Pancreas (tissue), 10 donors: ENCODE measurements at regions not wholly inside any gene's neighbourhood (a gene's known extent, or its start where the extent isn't known, plus 50 kb on each side); places are given as distances from the start of the nearest gene placed in this dataset.

Experiments
- ATAC-seq, 4 donors: fragments of 200-7000 bp; cut with Tn5 transposase; one replicate each; pipeline versions ENCODE4 v1.8.0 to v1.9.1; 2020; ENCODE audit warnings: mild to moderate bottlenecking in 4 of 4, moderate library complexity in 4 of 4
- DNase-seq, 6 donors: peaks; one replicate each; pipeline ENCODE4 v3.0.0-alpha.2; 2020
- FAIRE-seq: peaks from 2 replicates; lab custom pipeline; 2012; peaks lifted over from hg19 to GRCh38; lab: Jason Lieb, UNC
- H3K27ac ChIP-seq, 4 donors: fragments of 200-600 bp; sonication (generic); 1 replicate in 3 of 4; 2 replicates in 1 of 4; pipeline versions ENCODE4 v1.5.0 to v1.8.0; 2020
- H3K27me3 ChIP-seq, 4 donors: fragments of 200-600 bp; one replicate each; pipeline ENCODE4 v1.8.0; 2021
- H3K36me3 ChIP-seq, 3 donors: fragments of 200-600 bp; sonication (generic) in 1 of 3; one replicate each; pipeline versions ENCODE4 v1.5.0 to v1.8.0; 2020 to 2021
- H3K4me1 ChIP-seq, 3 donors: fragments of 200-600 bp; one replicate each; pipeline ENCODE4 v1.8.0; 2021
- H3K4me3 ChIP-seq, 4 donors: fragments of 200-600 bp; sonication (generic) in 2 of 4; one replicate each; pipeline versions ENCODE4 v1.5.0 to v1.8.0; 2020 to 2021
- H3K9me3 ChIP-seq, 4 donors: fragments of 200-600 bp; one replicate each; pipeline ENCODE4 v1.8.0; 2021
- WGBS, 2 donors: extraction: QIAGEN DNeasy Blood & Tissue Kit; methylation state at CpG; one replicate each; pipeline ENCODE4 v1.1.7; 2013; 5-methylcytosine and 5-hydroxymethylcytosine counted together
- intact Hi-C, 3 donors: fragments of 100-400 bp; cut with DNase I; formaldehyde crosslinking; loops; one replicate each; pipeline versions ENCODE4 v1.11.1 to v1.14.2; 2022
- TF ChIP-seq, protein P1 (sequence below), 4 donors: fragments of 200-600 bp; sonication (generic) in 3 of 4; IDR thresholded peaks; one replicate each; pipeline versions ENCODE4 v1.5.0 to v1.8.0; 2021; ENCODE audit warnings: antibody characterized with exemption in 4 of 4
- donor health status: healthy with polysubstance abuse.
- donor health status: DM: no; HTN: no; CAD: no; lungs with moderate emphysema.
- donor health status: DM: no; HTN: no; CAD: no.
- donor health status: control.
- donor health status: control.
- donor health status: Bipolar disorder and iron deficiency.
- donor health status: DM: yes; HTN: yes; CAD: no.
- donor health status: DM: no; HTN: no; CAD: no.
- donor health status: DM: no; HTN: no; CAD: no.
- donor health status: DM: yes; HTN: yes; CAD: no.

DNA sequence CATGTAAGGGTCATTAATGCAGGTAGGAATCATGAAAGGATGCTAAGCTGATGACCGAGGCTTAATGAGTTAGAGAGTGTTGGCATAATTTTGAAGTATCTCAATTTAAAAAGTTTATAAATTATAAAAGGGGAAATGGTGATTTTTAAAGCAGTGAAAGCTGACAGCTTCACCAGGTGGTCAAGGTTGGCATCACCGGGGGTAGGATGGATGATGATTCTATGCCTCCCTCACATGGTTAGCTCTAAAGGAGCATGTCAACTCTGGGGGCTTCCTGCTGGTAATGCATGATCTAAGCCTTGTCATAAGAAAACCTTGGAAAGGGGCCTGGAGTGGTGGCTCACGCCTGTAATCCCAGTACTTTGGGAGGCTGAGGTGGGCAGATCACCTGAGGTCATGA, 89.2 kb upstream of the MARCKS start:
- Histone ChIP-seq H3K4me3 (no peak overlapping the region), H3K27ac (no peak overlapping the region), H3K4me1 (peaks cover 0 to 4% (median 0%) of the 10 kb centered on the region in 3 donors), H3K27me3 (no peaks in the 10 kb centered on the region), H3K9me3 (no peaks in the 10 kb centered on the region), H3K36me3 (no peaks in the 10 kb centered on the region)
- TF ChIP-seq, protein P1, sequence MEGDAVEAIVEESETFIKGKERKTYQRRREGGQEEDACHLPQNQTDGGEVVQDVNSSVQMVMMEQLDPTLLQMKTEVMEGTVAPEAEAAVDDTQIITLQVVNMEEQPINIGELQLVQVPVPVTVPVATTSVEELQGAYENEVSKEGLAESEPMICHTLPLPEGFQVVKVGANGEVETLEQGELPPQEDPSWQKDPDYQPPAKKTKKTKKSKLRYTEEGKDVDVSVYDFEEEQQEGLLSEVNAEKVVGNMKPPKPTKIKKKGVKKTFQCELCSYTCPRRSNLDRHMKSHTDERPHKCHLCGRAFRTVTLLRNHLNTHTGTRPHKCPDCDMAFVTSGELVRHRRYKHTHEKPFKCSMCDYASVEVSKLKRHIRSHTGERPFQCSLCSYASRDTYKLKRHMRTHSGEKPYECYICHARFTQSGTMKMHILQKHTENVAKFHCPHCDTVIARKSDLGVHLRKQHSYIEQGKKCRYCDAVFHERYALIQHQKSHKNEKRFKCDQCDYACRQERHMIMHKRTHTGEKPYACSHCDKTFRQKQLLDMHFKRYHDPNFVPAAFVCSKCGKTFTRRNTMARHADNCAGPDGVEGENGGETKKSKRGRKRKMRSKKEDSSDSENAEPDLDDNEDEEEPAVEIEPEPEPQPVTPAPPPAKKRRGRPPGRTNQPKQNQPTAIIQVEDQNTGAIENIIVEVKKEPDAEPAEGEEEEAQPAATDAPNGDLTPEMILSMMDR (IDR thresholded peaks at IDR 0.05): no peak
- ATAC-seq: no peak
- 97 to 98% methylated on average over 3 of the region's 3 CpGs for WGBS, 2 donors
- FAIRE-seq: no peak
- no peak for DNase-seq
- intact Hi-C loops: no loop called here

DNA sequence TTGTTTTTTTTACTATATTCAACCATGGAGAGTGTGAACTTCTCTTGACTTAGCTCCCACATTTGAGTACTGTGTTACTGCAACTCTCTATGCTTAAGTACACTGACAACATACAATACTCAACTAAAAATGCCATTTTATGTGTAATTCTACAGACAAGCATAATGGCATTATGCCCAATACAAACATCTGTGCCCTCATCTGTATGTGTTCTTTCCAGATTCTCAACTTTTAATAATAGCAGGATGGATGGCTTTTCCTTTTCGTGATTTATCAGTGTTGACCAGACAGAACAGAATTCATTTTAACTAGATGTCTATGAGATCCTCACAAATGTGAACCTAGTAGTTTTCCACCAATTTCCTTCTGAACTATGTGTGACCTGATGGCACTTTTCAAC, 84.2 kb upstream of the MARCKS start:
- no peak for ATAC-seq
- Histone ChIP-seq H3K4me1 (no peaks in the 10 kb centered on the region), H3K27me3 (no peaks in the 10 kb centered on the region), H3K36me3 (no peaks in the 10 kb centered on the region), H3K4me3 (no peak overlapping the region), H3K9me3 (no peaks in the 10 kb centered on the region), H3K27ac (no peak overlapping the region)
- WGBS, 2 donors: 90 to 97% methylated on average over 1 of the region's 1 CpG
- no peak for DNase-seq
- FAIRE-seq: no peak
- TF ChIP-seq, protein P1 (IDR thresholded peaks at IDR 0.05): no peak
- intact Hi-C loops: no loop called here

DNA sequence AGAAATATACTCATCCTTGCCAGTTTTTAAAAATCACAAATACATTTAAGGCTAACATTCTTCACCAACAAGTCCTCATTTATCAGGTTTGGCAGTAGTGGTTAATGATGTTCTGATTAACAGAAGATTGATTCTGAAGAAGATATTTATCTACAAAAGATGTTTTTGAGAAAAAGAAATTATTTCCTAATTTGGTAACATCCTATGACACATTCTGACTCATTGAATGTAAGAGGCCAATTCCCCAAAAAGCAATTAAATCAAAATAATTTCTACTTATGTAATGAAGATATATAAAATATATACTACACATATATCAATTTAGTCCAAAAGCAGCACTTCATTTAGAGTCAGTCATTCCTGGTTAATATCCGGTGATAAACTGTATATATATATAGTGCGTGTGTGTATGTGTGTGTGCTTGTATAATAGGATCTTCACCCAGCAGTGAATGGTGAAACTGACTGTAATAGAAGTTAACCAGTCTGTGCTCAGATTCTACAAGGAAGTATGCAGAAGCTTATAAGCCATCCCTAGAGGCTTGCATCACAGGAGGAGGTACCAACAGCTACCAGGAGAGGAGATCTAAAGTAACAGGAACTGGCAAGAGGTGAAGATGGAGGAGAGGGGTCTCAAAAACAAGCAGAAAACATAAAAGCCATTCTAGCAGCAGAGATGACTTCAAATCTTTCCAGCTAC, 82.9 kb upstream of the MARCKS start:
- no peak overlapping the region for H3K27ac ChIP-seq
- H3K4me1 ChIP-seq: no peaks in the 10 kb centered on the region
- DNase-seq: no peak
- ATAC-seq: peak in 2 of 4 donors; percentile 35 to 36
- no peaks in the 10 kb centered on the region for H3K27me3 ChIP-seq
- TF ChIP-seq, protein P1 (IDR thresholded peaks at IDR 0.05): no peak
- intact Hi-C loops: no loop called here
- WGBS, 2 donors: 98 to 99% methylated on average over 2 of the region's 2 CpGs
- no peak for FAIRE-seq
- no peak overlapping the region for H3K4me3 ChIP-seq
- no peaks in the 10 kb centered on the region for H3K36me3 ChIP-seq
- no peaks in the 10 kb centered on the region for H3K9me3 ChIP-seq

DNA sequence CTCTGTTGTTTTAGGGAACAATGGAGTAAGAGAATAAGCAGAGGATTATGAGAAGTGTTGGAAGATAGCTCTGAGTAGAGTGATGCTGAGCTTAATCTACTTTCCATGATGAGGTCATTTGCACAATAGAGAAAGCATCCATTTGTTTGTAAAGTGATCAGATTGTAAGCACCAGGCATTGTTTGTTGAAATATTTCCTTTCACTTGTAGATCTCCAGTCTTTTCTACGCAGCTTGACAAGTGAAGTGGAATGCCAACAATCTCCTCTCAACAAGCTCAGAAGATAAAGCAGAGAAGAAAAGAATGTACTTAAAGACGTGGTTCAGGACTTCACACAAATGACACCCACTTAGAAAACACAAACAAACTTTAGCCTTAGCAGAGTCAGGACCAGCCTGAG, 80.1 kb upstream of the MARCKS start:
- TF ChIP-seq, protein P1 (IDR thresholded peaks at IDR 0.05): no peak
- Histone ChIP-seq H3K27ac (no peak overlapping the region), H3K27me3 (no peaks in the 10 kb centered on the region), H3K36me3 (no peaks in the 10 kb centered on the region), H3K9me3 (no peaks in the 10 kb centered on the region), H3K4me3 (no peak overlapping the region), H3K4me1 (no peaks in the 10 kb centered on the region)
- intact Hi-C loops: no loop called here
- DNase-seq (no peak), ATAC-seq (no peak), FAIRE-seq (no peak)
- 37 to 43% methylated on average over 2 of the region's 2 CpGs for WGBS, 2 donors

DNA sequence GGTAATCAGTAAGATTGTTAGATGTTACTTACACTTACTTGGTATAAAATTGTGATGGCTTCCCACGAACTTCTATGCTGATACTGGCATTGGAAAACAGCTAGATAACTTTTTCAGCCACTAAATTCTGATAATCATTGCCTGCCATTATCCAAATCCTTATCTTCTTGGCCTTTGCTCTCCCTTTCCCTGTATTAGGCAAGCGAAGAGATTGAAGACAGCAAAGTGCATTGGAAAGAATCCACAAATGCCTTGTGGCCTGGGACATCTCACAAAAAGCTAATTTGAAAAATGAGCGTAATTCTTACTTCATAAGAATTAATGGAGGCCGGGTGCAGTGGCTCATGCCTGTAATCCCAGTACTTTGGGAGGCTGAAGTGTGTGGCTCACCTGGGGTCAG, 79.5 kb upstream of the MARCKS start:
- ATAC-seq (no peak), FAIRE-seq (no peak), DNase-seq (no peak)
- Histone ChIP-seq H3K4me1 (no peaks in the 10 kb centered on the region), H3K27ac (no peak overlapping the region), H3K9me3 (no peaks in the 10 kb centered on the region), H3K27me3 (no peaks in the 10 kb centered on the region), H3K36me3 (no peaks in the 10 kb centered on the region), H3K4me3 (no peak overlapping the region)
- 62 to 63% methylated on average over 4 of the region's 4 CpGs for WGBS, 2 donors
- intact Hi-C loops: no loop called here
- TF ChIP-seq, protein P1 (IDR thresholded peaks at IDR 0.05): no peak
